ENCODE measurements at regions not wholly inside any gene's neighbourhood (a gene's known extent, or its start where the extent isn't known, plus 50 kb on each side); places are given as distances from the start of the nearest gene placed in this dataset.
"Not testable (repeated sequence)": the region's sequence is repeated elsewhere in the genome, so short reads cannot be mapped to it uniquely, and the experiment has no call there.

GRCh38 chr6:134632024-134632423 is 314.1 kb upstream of the SGK1 start:
- no peak for DNase-seq

GRCh38 chr6:134631398-134631924 is 313.5 kb upstream of the SGK1 start:
- no peak for DNase-seq

GRCh38 chr6:134630508-134631121 is 312.7 kb upstream of the SGK1 start:
- no peak for DNase-seq

- no peak for DNase-seq
Observed at GRCh38 chr6:134628154-134628553, 310.2 kb upstream of the SGK1 start.

GRCh38 chr6:134627707-134628106 is 309.8 kb upstream of the SGK1 start:
- DNase-seq: no peak

DNA sequence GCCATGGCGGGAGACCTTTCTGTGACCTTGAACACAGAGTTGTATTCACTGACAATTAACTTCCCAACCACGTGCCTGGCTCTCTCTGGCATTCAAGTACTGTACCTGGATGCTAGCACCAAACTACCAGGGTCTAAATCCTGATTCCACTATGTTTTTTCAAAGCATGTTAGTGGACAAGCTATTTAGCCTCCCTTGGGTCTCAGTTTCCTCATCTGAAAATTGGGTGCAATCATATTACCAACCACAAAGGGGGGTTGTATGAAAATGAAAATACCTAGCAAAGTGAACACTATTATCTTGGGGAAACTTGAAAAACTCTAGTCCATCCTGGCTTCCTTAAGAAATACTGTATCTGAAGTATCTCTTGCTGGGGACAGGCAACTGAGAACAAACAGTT is 308.7 kb upstream of the SGK1 start:
- no peak for DNase-seq

GRCh38 chr6:134626086-134626485 is 308.2 kb upstream of the SGK1 start:
- no peak for DNase-seq

- DNase-seq: no peak
Observed at GRCh38 chr6:134624781-134625180, 306.9 kb upstream of the SGK1 start.

GRCh38 chr6:134623401-134623800 is 305.5 kb upstream of the SGK1 start:
- DNase-seq: no peak

- no peak for DNase-seq
Observed at GRCh38 chr6:134622382-134623173, 304.7 kb upstream of the SGK1 start.

GRCh38 chr6:134621858-134622257 is 303.9 kb upstream of the SGK1 start:
- no peak for DNase-seq

DNA sequence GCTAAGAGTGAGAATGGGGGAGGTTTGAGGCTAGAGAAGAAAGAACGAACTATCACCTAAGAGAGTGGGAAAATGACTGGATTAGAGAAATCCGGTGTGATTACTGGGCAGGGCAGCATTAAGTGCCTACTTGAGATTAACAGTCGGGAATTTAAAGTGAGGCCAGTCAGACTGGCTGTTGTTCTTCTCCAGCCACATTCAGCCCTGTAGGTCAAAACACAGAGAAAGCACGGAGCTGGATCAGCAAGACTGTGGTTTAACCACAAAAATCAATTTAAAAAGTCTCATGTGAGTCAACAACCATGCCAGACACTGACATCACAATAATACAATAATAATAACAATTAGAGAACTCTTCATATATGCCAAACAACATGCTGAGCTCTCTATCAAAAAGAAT is 301.9 kb upstream of the SGK1 start:
- peak; percentile 69 for DNase-seq

- no peak for DNase-seq
Observed at GRCh38 chr6:134619077-134619476, 301.2 kb upstream of the SGK1 start.

- peak; percentile 8 for DNase-seq
Observed at GRCh38 chr6:134614606-134615485, 296.9 kb upstream of the SGK1 start.

GRCh38 chr6:134612128-134612527 is 294.2 kb upstream of the SGK1 start:
- DNase-seq: not testable (repeated sequence)

DNA sequence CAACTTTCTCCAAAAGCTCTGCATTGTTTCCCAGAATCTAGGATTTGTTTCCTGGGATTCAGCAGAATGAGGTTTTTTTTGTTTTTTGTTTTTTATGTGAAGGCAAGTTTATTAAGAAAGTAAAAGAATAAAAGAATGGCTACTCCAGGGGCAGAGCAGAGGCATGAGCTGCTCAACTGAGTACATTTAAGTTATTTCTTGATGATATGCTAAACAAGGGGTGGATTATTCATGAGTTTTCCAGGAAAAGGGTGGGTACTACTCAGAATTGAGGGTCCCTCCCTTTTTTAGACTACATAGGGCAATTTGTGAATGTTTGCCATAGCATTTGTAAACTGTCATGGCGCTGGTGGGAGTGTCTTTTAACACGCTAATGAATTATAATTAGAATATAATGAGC is 292.5 kb upstream of the SGK1 start:
- no peak for DNase-seq

- DNase-seq: no peak
Observed at GRCh38 chr6:134609716-134610261, 291.9 kb upstream of the SGK1 start.

- peak; percentile 11 for DNase-seq
Observed at GRCh38 chr6:134607411-134607810, 289.5 kb upstream of the SGK1 start.

GRCh38 chr6:134605034-134605433 is 287.1 kb upstream of the SGK1 start:
- no peak for DNase-seq

DNA sequence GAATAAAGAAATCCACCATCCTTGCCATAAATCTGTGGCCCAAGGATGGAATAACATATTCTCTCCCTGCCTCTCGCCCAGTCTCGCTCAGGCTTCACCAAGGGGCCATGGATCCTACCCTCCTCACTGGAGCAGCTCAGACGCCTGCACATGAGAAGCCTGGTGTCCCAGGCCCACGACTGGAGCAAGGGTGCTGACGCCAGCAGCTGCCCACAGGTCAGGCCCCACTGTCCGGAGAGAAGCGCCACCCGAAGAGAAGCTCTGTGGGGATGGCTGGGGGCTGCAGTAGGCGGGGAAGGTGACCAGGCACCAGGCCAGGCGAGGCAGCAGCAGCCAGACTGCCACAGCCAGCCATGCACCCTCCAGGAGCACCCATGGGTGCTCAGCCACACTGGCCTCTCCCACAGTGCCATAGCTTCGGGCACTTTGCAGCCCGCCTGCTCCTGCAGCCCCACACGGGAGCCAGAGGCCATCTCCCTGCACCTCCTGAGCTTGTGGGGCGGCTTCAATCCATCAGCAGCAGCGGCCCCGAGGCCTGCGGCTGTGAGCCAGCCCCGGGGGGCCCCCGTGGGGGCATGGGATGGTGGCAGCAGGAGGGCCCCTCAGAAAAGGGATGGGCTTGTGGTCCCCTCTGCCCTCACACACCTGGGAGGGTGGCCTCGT is 286.2 kb upstream of the SGK1 start:
- DNase-seq: no peak

DNA sequence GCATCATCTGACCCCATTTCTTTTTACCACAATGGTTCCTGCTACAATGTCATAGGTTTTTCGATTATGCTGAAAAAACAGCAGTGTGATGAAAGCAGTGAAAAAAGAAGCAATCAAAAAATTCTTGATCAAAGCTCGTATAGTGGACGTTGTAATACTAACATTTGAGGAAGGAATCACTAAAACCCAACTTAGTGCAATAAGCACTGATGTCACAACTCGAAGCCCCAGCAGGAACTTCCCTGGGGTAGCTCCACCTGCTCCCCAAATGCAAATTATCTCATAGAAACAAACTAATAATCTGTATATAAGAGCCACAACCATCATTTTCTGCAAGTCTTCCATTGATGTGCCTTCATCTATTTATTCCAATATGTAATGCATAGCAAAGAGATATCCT is 285.6 kb upstream of the SGK1 start:
- DNase-seq: no peak

- DNase-seq: no peak
Observed at GRCh38 chr6:134602123-134602522, 284.2 kb upstream of the SGK1 start.

GRCh38 chr6:134600671-134601070 is 282.8 kb upstream of the SGK1 start:
- DNase-seq: no peak

Measured in EL (cell line).